ENCODE measurements at regions not wholly inside any gene's neighbourhood (a gene's known extent, or its start where the extent isn't known, plus 50 kb on each side); places are given as distances from the start of the nearest gene placed in this dataset.

GRCh38 chr11:80625563-80625962 lies 1184.7 kb upstream of the TENM4 start:
- no peak for DNase-seq

- no peak for DNase-seq
Measured at GRCh38 chr11:80621871-80622270, 1181.0 kb upstream of the TENM4 start.

DNA sequence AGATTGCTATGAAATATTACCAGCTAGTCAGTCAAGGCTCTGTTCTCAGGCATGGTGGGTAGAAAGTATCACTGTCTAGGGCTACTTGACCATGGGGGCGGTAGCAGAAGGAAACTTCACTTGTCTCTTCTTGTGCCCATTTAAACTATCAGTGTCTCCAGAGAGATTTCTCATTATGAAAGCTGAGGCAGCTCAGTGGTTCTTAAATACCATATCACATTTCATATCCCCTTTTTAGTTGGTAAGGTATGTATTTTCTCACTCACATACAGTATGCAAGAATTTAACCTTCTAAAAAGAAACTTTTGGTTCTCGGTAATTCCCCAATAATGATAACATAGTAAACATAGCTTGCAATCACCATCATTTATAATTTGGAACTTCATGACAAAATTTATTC lies 1180.0 kb upstream of the TENM4 start:
- no peak for DNase-seq

GRCh38 chr11:80617156-80617555 lies 1176.3 kb upstream of the TENM4 start:
- DNase-seq, result no peak

GRCh38 chr11:80616070-80616800 lies 1175.4 kb upstream of the TENM4 start:
- no peak for DNase-seq

- no peak for DNase-seq
Measured at GRCh38 chr11:80613655-80614054, 1172.8 kb upstream of the TENM4 start.

DNA sequence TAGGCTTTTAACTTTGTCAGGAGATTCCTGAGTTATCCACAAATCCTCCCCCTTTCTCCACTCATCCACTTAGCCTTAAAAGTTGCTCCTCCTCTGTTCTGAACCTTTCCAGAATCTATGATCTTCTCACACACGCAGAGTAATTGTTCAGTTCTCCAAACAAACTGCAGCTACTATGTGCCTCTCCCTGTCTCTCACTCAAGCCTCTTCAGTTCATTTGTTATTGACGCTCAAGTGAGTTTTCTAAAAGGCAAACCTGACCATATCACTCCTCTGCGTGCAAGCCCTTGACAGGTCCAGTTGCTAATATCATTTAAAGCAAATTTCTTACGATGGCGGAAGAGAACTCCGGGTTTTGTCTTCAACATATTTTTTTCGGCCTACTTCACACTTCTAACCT lies 1169.7 kb upstream of the TENM4 start:
- peak; percentile 6 for DNase-seq

DNA sequence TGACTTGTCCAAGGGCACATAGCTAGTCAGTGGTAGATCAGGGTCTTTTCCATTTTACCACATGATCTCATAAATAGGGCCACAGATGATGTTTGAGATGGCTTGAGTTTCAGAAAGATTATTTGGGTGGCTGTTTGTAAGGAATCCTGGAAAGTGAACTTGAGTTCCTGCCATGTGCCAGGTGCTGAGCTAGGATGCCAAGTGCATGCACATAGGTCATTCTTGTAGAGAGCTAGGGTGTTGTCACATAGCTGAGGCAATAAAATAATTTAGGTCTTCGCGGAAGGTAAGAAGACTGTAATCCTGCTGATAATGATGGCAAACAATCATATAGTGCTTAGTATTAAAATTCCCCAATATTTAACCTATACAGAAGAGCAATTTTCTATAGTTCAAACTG lies 1162.6 kb upstream of the TENM4 start:
- no peak for DNase-seq

- DNase-seq, result no peak
Measured at GRCh38 chr11:80598905-80599304, 1158.1 kb upstream of the TENM4 start.

DNA sequence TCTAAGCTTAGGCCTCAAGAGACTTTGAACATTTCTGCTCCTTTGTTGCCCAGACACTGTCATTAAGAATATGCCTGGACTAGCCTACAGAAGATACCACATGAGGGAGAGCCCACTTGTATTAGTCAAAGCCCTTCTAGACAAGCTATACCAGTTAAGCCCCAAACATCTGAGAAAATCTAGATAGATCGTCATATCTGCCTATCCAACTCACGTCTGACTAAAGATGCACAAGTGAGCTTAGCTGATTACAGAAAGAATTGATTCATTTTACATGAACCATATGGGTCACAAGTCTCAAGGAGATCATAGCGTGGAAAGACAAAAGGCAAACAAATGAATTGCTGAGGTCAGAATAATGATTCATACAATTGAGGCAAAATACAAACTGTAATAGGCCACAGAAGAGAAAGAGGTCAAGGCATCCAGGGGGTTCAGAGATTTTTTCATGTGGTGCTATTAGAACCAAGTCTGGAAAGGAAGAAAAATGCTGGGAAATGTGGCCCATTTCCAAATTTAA lies 1155.5 kb upstream of the TENM4 start:
- DNase-seq, result no peak

GRCh38 chr11:80595011-80595410 lies 1154.2 kb upstream of the TENM4 start:
- DNase-seq, result no peak

GRCh38 chr11:80593648-80594374 lies 1153.0 kb upstream of the TENM4 start:
- DNase-seq, result no peak

DNA sequence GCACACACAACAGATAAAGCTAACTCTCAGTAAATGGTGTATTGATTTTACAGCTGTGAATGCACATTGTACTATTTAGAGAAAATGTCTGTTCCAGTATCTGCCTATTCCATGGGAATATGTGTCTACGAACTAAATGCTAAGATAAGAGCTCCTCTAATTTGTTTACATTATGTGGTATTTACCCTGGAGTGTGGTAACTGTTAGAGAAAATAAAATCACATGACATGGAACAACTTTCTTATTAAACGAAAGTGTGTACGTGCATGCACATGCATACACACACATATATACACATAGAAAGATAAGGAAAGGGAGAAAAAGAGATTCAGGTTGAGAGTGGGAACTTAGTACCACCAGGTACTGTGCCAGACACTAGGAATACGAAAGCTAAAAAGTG lies 1151.7 kb upstream of the TENM4 start:
- no peak for DNase-seq

GRCh38 chr11:80587906-80588305 lies 1147.1 kb upstream of the TENM4 start:
- no peak for DNase-seq

- DNase-seq, result no peak
Measured at GRCh38 chr11:80586464-80586863, 1145.6 kb upstream of the TENM4 start.

DNA sequence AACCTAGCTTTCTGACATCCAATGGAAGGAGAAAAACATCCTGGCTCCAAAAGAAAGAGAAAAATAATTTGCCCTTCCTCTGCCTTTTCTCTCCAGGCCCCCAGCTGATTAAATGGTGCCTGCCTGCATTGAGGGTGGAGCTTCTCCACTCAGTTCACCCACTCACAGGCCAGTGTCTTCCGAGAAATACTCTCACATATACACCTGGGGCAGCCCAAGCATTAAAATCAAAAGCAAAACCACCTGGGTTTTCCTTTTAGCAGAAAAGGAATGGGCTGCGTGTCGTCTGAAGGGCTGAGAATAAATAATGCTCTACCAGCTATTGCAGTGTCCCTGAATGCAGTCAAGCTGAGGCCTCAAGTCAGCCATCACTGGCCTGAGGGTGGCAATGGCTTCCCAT lies 1143.8 kb upstream of the TENM4 start:
- DNase-seq, result no peak

- DNase-seq, result no peak
Measured at GRCh38 chr11:80569832-80570231, 1129.0 kb upstream of the TENM4 start.

GRCh38 chr11:80565231-80565630 lies 1124.4 kb upstream of the TENM4 start:
- DNase-seq, result peak; percentile 0

DNA sequence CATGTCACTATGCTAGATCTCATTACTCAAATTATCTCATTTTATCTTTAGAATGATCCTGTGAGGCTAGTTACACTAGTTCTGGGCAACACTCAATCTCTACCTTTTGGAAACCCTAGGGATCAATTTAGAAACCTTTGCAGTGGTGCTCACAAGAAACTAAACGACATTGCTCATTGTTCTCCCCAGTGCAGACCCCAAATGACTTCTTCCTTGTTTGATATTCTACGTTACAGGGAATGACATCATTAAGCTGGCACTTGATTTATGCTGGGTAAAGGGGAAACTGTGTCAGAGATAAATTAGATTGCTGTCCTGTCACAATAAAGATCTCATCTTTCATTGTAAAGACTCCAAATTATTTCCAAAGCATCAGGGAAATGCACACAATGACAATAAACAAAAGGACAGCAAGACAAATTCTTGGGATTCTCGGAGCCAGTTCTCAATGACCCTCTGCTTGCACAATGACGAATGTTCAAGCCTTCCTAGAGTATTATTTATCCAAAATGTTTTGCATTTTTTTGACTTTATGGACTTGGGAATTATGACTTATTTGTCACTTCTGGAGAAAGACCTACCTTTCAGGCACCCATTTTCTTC lies 1121.8 kb upstream of the TENM4 start:
- no peak for DNase-seq

- no peak for DNase-seq
Measured at GRCh38 chr11:80559942-80560341, 1119.1 kb upstream of the TENM4 start.

DNA sequence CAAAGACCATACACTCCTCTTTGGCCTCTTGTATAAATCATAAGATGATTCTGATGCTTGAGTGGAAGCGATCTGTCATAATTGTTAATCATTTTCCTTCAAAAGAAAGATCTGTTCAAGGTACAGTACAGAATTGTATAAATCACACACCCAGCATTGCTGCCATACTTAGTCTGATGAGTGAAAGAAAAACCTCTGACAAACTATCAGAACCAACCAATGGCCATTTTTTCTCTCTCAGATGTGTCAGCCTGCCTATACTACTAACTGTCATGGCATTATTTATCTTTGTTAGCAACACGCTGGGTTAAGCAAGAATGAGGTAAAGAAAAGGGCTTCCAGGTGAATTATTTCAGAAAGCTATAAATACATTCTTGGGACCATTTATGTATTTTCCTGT lies 1112.7 kb upstream of the TENM4 start:
- no peak for DNase-seq

- DNase-seq, result no peak
Measured at GRCh38 chr11:80542704-80543103, 1101.9 kb upstream of the TENM4 start.

DNA sequence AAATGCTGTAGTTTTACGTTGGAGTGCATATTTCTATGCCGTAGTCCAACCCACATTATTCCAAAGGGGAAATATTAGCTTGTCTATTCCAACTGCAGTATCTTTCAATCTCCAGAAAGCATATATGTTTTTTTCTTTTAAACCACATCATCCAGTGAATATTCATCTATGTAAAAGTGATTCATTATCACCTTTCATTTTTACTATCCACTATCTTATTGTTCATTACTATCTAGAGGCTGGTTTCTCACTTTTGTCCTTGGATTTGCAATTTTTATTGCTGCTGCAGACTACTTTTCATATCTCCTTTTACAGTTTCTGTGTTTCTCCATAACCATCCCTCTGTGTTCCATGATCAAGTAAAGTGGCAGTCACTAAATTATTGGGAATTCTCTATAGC lies 1097.2 kb upstream of the TENM4 start:
- DNase-seq, result no peak

DNA sequence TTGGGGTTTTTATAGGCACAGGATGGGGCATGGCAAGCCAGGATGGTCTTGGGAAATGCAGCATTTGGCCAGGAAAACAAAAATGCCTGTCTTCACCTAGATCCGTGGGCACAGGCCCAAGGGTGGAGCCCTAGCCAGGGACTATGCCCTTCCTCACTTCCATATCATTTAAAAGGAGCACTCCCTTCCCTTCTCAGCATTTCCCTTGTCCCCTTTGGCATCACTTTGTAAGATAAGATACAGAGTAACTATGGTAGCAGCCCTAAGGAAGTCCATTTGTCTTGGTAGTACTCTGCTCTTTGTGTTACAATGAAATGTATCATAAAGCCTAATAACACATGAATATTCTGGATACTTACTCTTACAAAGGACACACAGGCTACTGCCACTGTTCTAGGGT lies 1092.6 kb upstream of the TENM4 start:
- DNase-seq, result no peak

Measured in NCI-H510A treated with DMSO at 0.1 percent for 48 hours (cell line).